CD8-positive, alpha-beta memory T cell (primary cell): ENCODE measurements at regions not wholly inside any gene's neighbourhood (a gene's known extent, or its start where the extent isn't known, plus 50 kb on each side); places are given as distances from the start of the nearest gene placed in this dataset.

ENCODE experiments used
- CTCF ChIA-PET: fragments of 350-600 bp; sonication (Branson Sonifier 250); formaldehyde crosslinking; loops from one replicate; lab custom pipeline; 2021; ENCODE audit warnings: antibody characterized with exemption; lab: Charles Lee
- POLR2A ChIA-PET: fragments of 350-600 bp; sonication (Branson Sonifier 250); formaldehyde crosslinking; loops from one replicate; lab custom pipeline; 2021; ENCODE audit warnings: antibody characterized with exemption; lab: Charles Lee
- DNase-seq, 5 donors: peaks; one replicate each; pipeline versions ENCODE4 v3.0.0 to v3.0.0-alpha.2; 2020 to 2022; ENCODE audit warnings: mixed read lengths in 1 of 5
- H3K27ac ChIP-seq: one replicate; pipeline ENCODE4 v1.7.0; 2013; ENCODE audit warnings: low read depth, mild to moderate bottlenecking, low read length, moderate library complexity
- H3K27me3 ChIP-seq: 2 replicates; pipeline ENCODE4 v1.7.0; 2013; ENCODE audit warnings: low read length, mild to moderate bottlenecking; ENCODE audit not compliant: insufficient read depth, poor library complexity, severe bottlenecking
- H3K36me3 ChIP-seq: 2 replicates; pipeline ENCODE4 v1.7.0; 2013; ENCODE audit warnings: mild to moderate bottlenecking, low read length, moderate library complexity; ENCODE audit not compliant: insufficient read depth
- H3K4me1 ChIP-seq: 2 replicates; pipeline ENCODE4 v1.7.0; 2013; ENCODE audit warnings: mild to moderate bottlenecking, low read length, moderate library complexity; ENCODE audit not compliant: insufficient read depth
- H3K4me3 ChIP-seq: 2 replicates; pipeline ENCODE4 v1.7.0; 2013; ENCODE audit warnings: mild to moderate bottlenecking, low read length
- H3K9me3 ChIP-seq: 2 replicates; pipeline ENCODE4 v1.7.0; 2013; ENCODE audit warnings: mild to moderate bottlenecking, low read length
- H3K27ac Mint-ChIP-seq, 8 donors: one replicate each; pipeline ENCODE4 v1.8.0; 2020 to 2021; ENCODE audit warnings: mixed read lengths in 8 of 8, mild to moderate bottlenecking in 6 of 8, inconsistent platforms in 3 of 8, moderate library complexity in 3 of 8
- H3K27me3 Mint-ChIP-seq, 2 donors: one replicate each; pipeline ENCODE4 v1.8.0; 2020 to 2021; ENCODE audit warnings: mixed read lengths in 2 of 2, mild to moderate bottlenecking in 1 of 2, moderate library complexity in 1 of 2
- H3K36me3 Mint-ChIP-seq, 3 donors: one replicate each; pipeline ENCODE4 v1.8.0; 2020 to 2021; ENCODE audit warnings: mixed read lengths in 3 of 3, inconsistent platforms in 1 of 3, mild to moderate bottlenecking in 1 of 3
- H3K4me1 Mint-ChIP-seq, 3 donors: one replicate each; pipeline ENCODE4 v1.8.0; 2020 to 2021; ENCODE audit warnings: mixed read lengths in 3 of 3, inconsistent platforms in 1 of 3, mild to moderate bottlenecking in 1 of 3
- H3K4me3 Mint-ChIP-seq, 7 donors: one replicate each; pipeline ENCODE4 v1.8.0; 2020 to 2021; ENCODE audit warnings: mixed read lengths in 7 of 7, mild to moderate bottlenecking in 6 of 7, moderate library complexity in 4 of 7, inconsistent platforms in 2 of 7
- H3K9me3 Mint-ChIP-seq, 5 donors: one replicate each; pipeline ENCODE4 v1.8.0; 2020 to 2022; ENCODE audit warnings: mixed read lengths in 5 of 5, mild to moderate bottlenecking in 3 of 5, moderate library complexity in 2 of 5, inconsistent platforms in 1 of 5

GRCh38 chr17:79136596-79136995 is 62.0 kb downstream of the ENGASE start:
- no peak for DNase-seq
- no peaks in the 10 kb centered on the region for H3K36me3 Mint-ChIP-seq
- H3K27ac ChIP-seq, result no peak overlapping the region

More at GRCh38 chr17:79136596-79136995, 62.0 kb downstream of the ENGASE start:
- Histone ChIP-seq H3K4me3 (no peak overlapping the region), H3K27me3 (no peaks in the 10 kb centered on the region), H3K4me1 (no peaks in the 10 kb centered on the region), H3K36me3 (no peaks in the 10 kb centered on the region), H3K9me3 (no peaks in the 10 kb centered on the region)
- H3K9me3 Mint-ChIP-seq, result no peaks in the 10 kb centered on the region
- no peaks in the 10 kb centered on the region for H3K4me1 Mint-ChIP-seq
- peaks cover 6 to 19% of the 10 kb centered on the region in 2 donors for H3K27me3 Mint-ChIP-seq
- H3K27ac Mint-ChIP-seq, result no peak overlapping the region
- ChIA-PET CTCF (no interaction called here), POLR2A (no interaction called here)
- no peak overlapping the region for H3K4me3 Mint-ChIP-seq
